ENCODE measurements at regions not wholly inside any gene's neighbourhood (a gene's known extent, or its start where the extent isn't known, plus 50 kb on each side); places are given as distances from the start of the nearest gene placed in this dataset.

DNA sequence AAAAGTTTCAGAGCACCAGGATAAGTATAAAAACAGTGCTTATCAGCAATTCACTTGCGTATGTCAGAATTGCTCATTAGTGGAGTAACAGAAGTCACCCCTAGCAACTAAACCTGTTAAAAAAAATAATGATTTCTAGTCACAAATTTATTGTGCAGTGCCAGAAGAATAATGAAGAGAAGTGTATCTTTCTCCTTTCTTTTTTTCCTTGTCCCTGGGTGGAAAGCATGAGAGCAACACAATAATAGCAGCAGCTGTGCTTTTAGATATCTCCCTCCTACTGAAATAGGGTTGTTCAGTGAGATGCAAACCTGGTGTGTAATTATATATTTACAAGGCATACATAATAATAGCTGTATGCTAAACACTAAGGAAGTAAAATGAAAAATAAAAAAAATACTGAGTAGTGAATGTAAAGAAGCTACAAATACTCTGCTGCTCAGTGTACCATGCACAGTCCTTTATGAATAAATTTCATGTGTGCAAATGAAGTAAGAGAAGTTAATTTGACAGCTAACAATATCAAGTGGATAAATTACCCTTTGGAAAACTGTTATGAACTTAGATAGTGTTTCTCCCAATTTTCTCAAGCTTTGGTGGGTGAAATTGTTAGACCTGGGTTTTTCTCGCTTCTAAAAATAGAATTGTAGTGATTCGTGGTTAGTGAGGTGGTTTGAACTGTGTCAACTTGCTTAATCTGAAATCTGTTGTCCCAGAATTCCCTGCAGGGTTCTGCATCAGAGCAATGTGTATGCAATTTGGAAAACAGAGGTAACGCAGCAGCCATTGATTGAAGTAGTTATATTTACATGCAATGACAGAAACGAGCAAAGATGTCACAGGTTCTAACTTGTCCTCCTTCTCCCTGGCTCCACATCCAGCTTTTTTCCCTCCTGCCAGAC lies 125.7 kb upstream of the NDST3 start:
- dilution Hi-C loops (cut with MboI; ENCODE audit: extremely low pct_ligation_motif_present, low sequenced_read_pairs) = no loop called here
- intact Hi-C loops (cut with micrococcal nuclease) = no loop called here
- H2AFZ ChIP-seq (ENCODE audit: low read depth, low read length) = no peak overlapping the region
- H3K27me3 ChIP-seq (ENCODE audit: control insufficient read depth in 2 of 2, insufficient read depth in 2 of 2, low read length in 2 of 2) = no peaks in the 10 kb centered on the region
- DNase-seq (ENCODE audit: low read depth, low spot score) = no peak
- H3K79me2 ChIP-seq (ENCODE audit: control insufficient read depth, insufficient read depth, low read length) = no peaks in the 10 kb centered on the region
- ChIA-PET CTCF (no interaction called here), POLR2A (no interaction called here)
- FAIRE-seq = no peak
- no peaks in the 10 kb centered on the region for H3K9me3 ChIP-seq (replicated peaks; ENCODE audit: control insufficient read depth, insufficient read depth, low read length)
- H4K20me1 ChIP-seq (replicated peaks; ENCODE audit: control insufficient read depth, extremely low read depth, insufficient read depth, low read length) = no peaks in the 10 kb centered on the region
- no TSS peak for BruUV-seq (replicated peaks)
- H3K4me1 ChIP-seq (ENCODE audit: control insufficient read depth, extremely low read depth, insufficient read depth, low read length) = no peaks in the 10 kb centered on the region
- no peak overlapping the region for H3K27ac ChIP-seq (ENCODE audit: insufficient read depth, low read depth, low read length)
- H3K9ac ChIP-seq (replicated peaks; ENCODE audit: extremely low read depth, insufficient read depth, low read length) = no peak overlapping the region
- TF ChIP-seq POLR2A (IDR thresholded peaks at IDR 0.05; ENCODE audit: low read depth, low read length) = no peak
- TF ChIP-seq POLR2AphosphoS5 (IDR thresholded peaks at IDR 0.05; ENCODE audit: insufficient read depth, low read depth, low read length) = no peak
- TF ChIP-seq GATA2 (IDR thresholded peaks at IDR 0.05; ENCODE audit: insufficient read depth, insufficient read length, low read depth, low read length) = no peak
- no peak for TF ChIP-seq FOS (IDR thresholded peaks at IDR 0.05; ENCODE audit: borderline replicate concordance, insufficient read depth, low read length)
- TF ChIP-seq, protein P1, sequence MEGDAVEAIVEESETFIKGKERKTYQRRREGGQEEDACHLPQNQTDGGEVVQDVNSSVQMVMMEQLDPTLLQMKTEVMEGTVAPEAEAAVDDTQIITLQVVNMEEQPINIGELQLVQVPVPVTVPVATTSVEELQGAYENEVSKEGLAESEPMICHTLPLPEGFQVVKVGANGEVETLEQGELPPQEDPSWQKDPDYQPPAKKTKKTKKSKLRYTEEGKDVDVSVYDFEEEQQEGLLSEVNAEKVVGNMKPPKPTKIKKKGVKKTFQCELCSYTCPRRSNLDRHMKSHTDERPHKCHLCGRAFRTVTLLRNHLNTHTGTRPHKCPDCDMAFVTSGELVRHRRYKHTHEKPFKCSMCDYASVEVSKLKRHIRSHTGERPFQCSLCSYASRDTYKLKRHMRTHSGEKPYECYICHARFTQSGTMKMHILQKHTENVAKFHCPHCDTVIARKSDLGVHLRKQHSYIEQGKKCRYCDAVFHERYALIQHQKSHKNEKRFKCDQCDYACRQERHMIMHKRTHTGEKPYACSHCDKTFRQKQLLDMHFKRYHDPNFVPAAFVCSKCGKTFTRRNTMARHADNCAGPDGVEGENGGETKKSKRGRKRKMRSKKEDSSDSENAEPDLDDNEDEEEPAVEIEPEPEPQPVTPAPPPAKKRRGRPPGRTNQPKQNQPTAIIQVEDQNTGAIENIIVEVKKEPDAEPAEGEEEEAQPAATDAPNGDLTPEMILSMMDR (IDR thresholded peaks at IDR 0.05; ENCODE audit: extremely low read depth in 1 of 2, insufficient read depth in 1 of 2, low read depth in 1 of 2, low read length in 2 of 2) = no peak
- TF ChIP-seq JUN (IDR thresholded peaks at IDR 0.05; ENCODE audit: borderline replicate concordance, insufficient read depth, insufficient read length, low read depth) = no peak
- TF ChIP-seq, protein P2, sequence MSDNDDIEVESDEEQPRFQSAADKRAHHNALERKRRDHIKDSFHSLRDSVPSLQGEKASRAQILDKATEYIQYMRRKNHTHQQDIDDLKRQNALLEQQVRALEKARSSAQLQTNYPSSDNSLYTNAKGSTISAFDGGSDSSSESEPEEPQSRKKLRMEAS (IDR thresholded peaks at IDR 0.05; ENCODE audit: insufficient read depth, insufficient read length) = no peak
- no peaks in the 10 kb centered on the region for H3K9me1 ChIP-seq (replicated peaks; ENCODE audit: control insufficient read depth, extremely low read depth, insufficient read depth, low read length)
- H3K4me3 ChIP-seq (replicated peaks in 1 of 3; ENCODE audit: insufficient read depth in 1 of 3, low read depth in 1 of 3, low read length in 3 of 3) = no peak overlapping the region
- no peaks in the 10 kb centered on the region for H3K36me3 ChIP-seq (ENCODE audit: control insufficient read depth in 2 of 2, extremely low read depth in 1 of 2, insufficient read depth in 2 of 2, low read length in 2 of 2)
- no peak overlapping the region for H3K4me2 ChIP-seq (ENCODE audit: insufficient read depth, low read length)
